ENCODE measurements at regions not wholly inside any gene's neighbourhood (a gene's known extent, or its start where the extent isn't known, plus 50 kb on each side); places are given as distances from the start of the nearest gene placed in this dataset.

DNA sequence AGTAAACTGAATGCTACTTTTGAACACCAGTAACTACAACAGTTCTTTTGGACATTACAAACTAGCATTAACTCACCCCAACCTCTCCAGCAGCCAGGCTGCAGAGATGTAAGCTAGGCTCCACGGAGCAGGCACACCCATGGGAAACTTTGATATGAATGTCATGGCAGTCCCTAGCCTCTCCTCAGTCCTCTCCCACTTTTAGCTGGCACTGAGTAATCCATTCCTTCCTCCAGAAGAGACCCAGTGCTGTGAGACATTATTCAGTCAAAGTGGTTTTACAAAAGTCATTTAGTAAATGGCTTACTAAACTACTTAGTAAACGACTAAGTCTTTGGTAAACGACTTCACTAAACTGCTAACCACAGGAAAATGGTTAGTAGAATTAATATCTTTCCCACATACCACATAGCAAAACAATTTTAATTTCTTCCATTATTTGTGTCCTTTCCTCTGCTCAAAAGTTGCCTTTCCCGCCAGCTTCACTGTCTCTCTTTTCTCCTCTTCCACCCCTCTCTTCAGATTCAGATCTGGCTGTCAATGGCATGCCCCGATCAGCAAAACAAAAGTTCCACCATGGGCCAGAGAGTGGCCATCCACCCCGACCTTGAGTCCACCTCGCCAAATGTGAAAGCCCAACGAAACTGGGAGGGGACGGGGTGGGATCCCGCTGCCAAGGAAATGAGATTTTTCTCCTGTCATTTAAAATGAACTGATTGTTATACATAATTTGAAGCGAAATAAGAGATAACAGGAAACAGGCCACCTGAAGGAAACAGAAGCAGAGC lies 67.5 kb upstream of the TJP1 start:
- Histone ChIP-seq H3K4me3 (no peak overlapping the region), H3K27ac (no peak overlapping the region), H3K27me3 (no peaks in the 10 kb centered on the region), H3K4me1 (peaks cover 0 to 14% of the 10 kb centered on the region in 2 donors), H3K36me3 (no peaks in the 10 kb centered on the region), H3K9me3 (no peaks in the 10 kb centered on the region)
- DNase-seq (no peak), ATAC-seq (no peak)
- in situ Hi-C loops (cut with MboI; ENCODE audit: low sequenced_read_pairs in 4 of 4) (no loop called here), intact Hi-C loops (cut with DNase I; ENCODE audit: low total_unique reads) (no loop called here)
- no peak for TF ChIP-seq CTCF (IDR thresholded peaks at IDR 0.05 in 4 of 5, conservative IDR thresholded peaks at IDR 0.05 in 1 of 5)
- no peak for TF ChIP-seq POLR2A (IDR thresholded peaks at IDR 0.05)

- Histone ChIP-seq H3K27ac (no peak overlapping the region), H3K9me3 (no peaks in the 10 kb centered on the region), H3K4me1 (peaks cover 0 to 14% of the 10 kb centered on the region in 2 donors), H3K36me3 (no peaks in the 10 kb centered on the region), H3K4me3 (no peak overlapping the region), H3K27me3 (no peaks in the 10 kb centered on the region)
- no peak for DNase-seq
- in situ Hi-C loops (cut with MboI; ENCODE audit: low sequenced_read_pairs in 4 of 4), result no loop called here
- TF ChIP-seq POLR2A (IDR thresholded peaks at IDR 0.05) (no peak), CTCF (IDR thresholded peaks at IDR 0.05 in 4 of 5, conservative IDR thresholded peaks at IDR 0.05 in 1 of 5) (no peak)
- intact Hi-C loops (cut with DNase I; ENCODE audit: low total_unique reads), result no loop called here
- no peak for ATAC-seq
These were observed 66.4 kb upstream of the TJP1 start for GRCh38 chr15:29888646-29889045.

DNA sequence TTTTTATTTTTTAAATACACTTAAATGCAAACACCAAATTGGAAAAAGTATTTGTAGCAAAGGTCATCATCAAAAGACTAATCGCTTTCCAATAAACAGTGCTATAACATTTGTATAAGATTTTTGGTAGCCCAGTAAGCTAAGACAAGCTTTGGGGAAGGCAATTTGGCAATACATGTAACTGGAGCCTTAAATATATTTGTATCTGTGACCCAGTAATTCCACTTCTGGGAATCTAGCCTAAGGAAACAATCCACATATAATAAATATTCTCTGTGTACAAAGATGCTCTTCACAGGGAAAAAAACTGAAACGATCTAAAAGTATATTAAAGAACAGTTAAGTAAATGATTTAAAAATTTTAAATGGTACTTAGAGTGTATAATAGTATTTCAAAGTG lies 65.5 kb upstream of the TJP1 start:
- H3K9me3 ChIP-seq, result no peaks in the 10 kb centered on the region
- H3K4me1 ChIP-seq, result peaks cover 4 to 14% of the 10 kb centered on the region in 2 donors
- no peak for DNase-seq
- H3K36me3 ChIP-seq, result no peaks in the 10 kb centered on the region
- H3K27ac ChIP-seq, result no peak overlapping the region
- H3K4me3 ChIP-seq, result no peak overlapping the region
- TF ChIP-seq CTCF (IDR thresholded peaks at IDR 0.05 in 4 of 5, conservative IDR thresholded peaks at IDR 0.05 in 1 of 5) (no peak), POLR2A (IDR thresholded peaks at IDR 0.05) (no peak)
- H3K27me3 ChIP-seq, result no peaks in the 10 kb centered on the region
- ATAC-seq, result no peak
- intact Hi-C loops (cut with DNase I; ENCODE audit: low total_unique reads) (no loop called here), in situ Hi-C loops (cut with MboI; ENCODE audit: low sequenced_read_pairs in 4 of 4) (no loop called here)

DNA sequence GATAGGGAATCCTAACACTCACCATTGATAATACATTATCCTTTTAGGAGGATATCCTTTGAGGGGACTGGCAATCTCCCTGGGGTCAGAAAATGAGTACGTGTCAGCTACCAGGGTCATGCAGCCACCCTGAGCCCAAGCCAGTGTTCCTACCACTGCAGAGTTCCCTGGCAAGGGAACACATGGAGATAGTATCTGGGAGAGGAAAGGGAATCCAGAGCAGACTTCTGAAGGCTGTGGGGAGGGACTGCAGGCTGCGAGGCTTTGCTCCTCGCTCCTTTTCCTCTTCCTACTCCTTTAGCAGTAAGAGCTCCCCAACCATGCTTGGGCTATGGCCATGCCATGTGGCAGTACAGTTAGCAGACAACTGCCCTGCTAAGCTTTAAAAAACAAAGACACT lies 62.9 kb upstream of the TJP1 start:
- intact Hi-C loops (cut with DNase I; ENCODE audit: low total_unique reads), result no loop called here
- no peak overlapping the region for H3K4me3 ChIP-seq
- DNase-seq (no peak), ATAC-seq (no peak)
- H3K36me3 ChIP-seq, result no peaks in the 10 kb centered on the region
- H3K9me3 ChIP-seq, result no peaks in the 10 kb centered on the region
- no peak for TF ChIP-seq CTCF (IDR thresholded peaks at IDR 0.05 in 4 of 5, conservative IDR thresholded peaks at IDR 0.05 in 1 of 5)
- TF ChIP-seq POLR2A (IDR thresholded peaks at IDR 0.05), result no peak
- in situ Hi-C loops (cut with MboI; ENCODE audit: low sequenced_read_pairs in 4 of 4), result no loop called here
- H3K4me1 ChIP-seq, result peaks cover 6 to 10% of the 10 kb centered on the region in 2 donors
- H3K27me3 ChIP-seq, result no peaks in the 10 kb centered on the region
- H3K27ac ChIP-seq, result no peak overlapping the region
